ENCODE measurements at regions not wholly inside any gene's neighbourhood (a gene's known extent, or its start where the extent isn't known, plus 50 kb on each side); places are given as distances from the start of the nearest gene placed in this dataset.
"Not testable (repeated sequence)": the region's sequence is repeated elsewhere in the genome, so short reads cannot be mapped to it uniquely, and the experiment has no call there.

- no peak for DNase-seq
Measured at GRCh38 chr4:23161787-23162186, 469.1 kb downstream of the GBA3 start.

- DNase-seq = no peak
Measured at GRCh38 chr4:23153076-23153475, 460.3 kb downstream of the GBA3 start.

GRCh38 chr4:23149815-23150214, 457.1 kb downstream of the GBA3 start:
- DNase-seq = no peak

- DNase-seq = no peak
Measured at GRCh38 chr4:23144707-23145106, 452.0 kb downstream of the GBA3 start.

GRCh38 chr4:23135792-23136645, 443.3 kb downstream of the GBA3 start:
- peak; percentile 8 for DNase-seq

- DNase-seq = no peak
Measured at GRCh38 chr4:23134331-23134730, 441.6 kb downstream of the GBA3 start.

- DNase-seq = no peak
Measured at GRCh38 chr4:23130845-23131244, 438.1 kb downstream of the GBA3 start.

- no peak for DNase-seq
Measured at GRCh38 chr4:23125118-23125517, 432.4 kb downstream of the GBA3 start.

GRCh38 chr4:23122666-23123400, 430.1 kb downstream of the GBA3 start:
- no peak for DNase-seq

- DNase-seq = no peak
Measured at GRCh38 chr4:23120374-23120773, 427.6 kb downstream of the GBA3 start.

GRCh38 chr4:23117826-23118225, 425.1 kb downstream of the GBA3 start:
- no peak for DNase-seq

- no peak for DNase-seq
Measured at GRCh38 chr4:23114538-23114937, 421.8 kb downstream of the GBA3 start.

- no peak for DNase-seq
Measured at GRCh38 chr4:23113104-23113503, 420.4 kb downstream of the GBA3 start.

- no peak for DNase-seq
Measured at GRCh38 chr4:23106516-23106915, 413.8 kb downstream of the GBA3 start.

GRCh38 chr4:23105759-23106370, 413.1 kb downstream of the GBA3 start:
- DNase-seq = no peak

GRCh38 chr4:23097251-23097650, 404.5 kb downstream of the GBA3 start:
- DNase-seq = no peak

- no peak for DNase-seq
Measured at GRCh38 chr4:23091711-23092110, 399.0 kb downstream of the GBA3 start.

GRCh38 chr4:23085249-23085568, 392.5 kb downstream of the GBA3 start:
- DNase-seq = no peak

- no peak for DNase-seq
Measured at GRCh38 chr4:23084559-23085248, 392.0 kb downstream of the GBA3 start.

GRCh38 chr4:23083391-23083790, 390.7 kb downstream of the GBA3 start:
- no peak for DNase-seq

- DNase-seq = not testable (repeated sequence)
Measured at GRCh38 chr4:23080171-23080570, 387.4 kb downstream of the GBA3 start.

GRCh38 chr4:23070848-23071570, 378.3 kb downstream of the GBA3 start:
- DNase-seq = no peak

GRCh38 chr4:23068756-23069155, 376.0 kb downstream of the GBA3 start:
- no peak for DNase-seq
